GM13976 (cell line): ENCODE measurements at regions not wholly inside any gene's neighbourhood (a gene's known extent, or its start where the extent isn't known, plus 50 kb on each side); places are given as distances from the start of the nearest gene placed in this dataset.
"Not testable (repeated sequence)": the region's sequence is repeated elsewhere in the genome, so short reads cannot be mapped to it uniquely, and the experiment has no call there.

Source experiments
- DNase-seq: peaks from one replicate; pipeline ENCODE4 v3.0.0; 2012; ENCODE audit warnings: low spot score
- CTCF ChIP-seq: IDR thresholded peaks from 2 replicates; pipeline ENCODE4 v1.5.1; 2012; ENCODE audit warnings: borderline replicate concordance, mild to moderate bottlenecking; ENCODE audit not compliant: insufficient read depth; ENCODE audit errors: extremely low read depth, missing control alignments, control extremely low read depth
- in situ Hi-C: fragments of 300-500 bp; cut with MboI; formaldehyde crosslinking; loops from one replicate; pipeline ENCODE4 v1.12.0; 2022; ENCODE audit warnings: low sequenced_read_pairs, mixed read lengths, inconsistent platforms; ENCODE audit not compliant: unreplicated experiment

GRCh38 chr13:23050126-23050525 is 130.7 kb upstream of the SGCG start:
- no peak for DNase-seq
- no peak for TF ChIP-seq CTCF
- in situ Hi-C loops, result no loop called here

DNA sequence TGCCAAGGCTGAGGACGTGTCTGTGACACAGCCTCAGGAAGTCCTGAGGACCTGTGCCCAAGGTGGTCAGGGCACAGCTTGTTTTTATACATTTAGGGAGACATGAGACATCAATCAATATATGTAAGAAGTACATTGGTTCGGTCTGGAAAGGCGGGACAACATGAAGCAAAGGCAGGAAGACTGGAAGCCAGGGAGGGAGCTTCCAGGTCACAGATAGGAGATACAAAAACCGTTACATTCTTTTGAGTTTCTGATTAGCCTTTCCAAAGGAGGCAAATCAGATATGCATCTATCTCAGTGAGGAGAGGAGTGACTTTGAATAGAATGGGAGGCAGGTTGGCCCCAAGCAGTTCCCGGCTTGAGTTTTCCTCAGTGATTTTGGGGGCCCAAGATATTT is 127.1 kb upstream of the SGCG start:
- in situ Hi-C loops, result not testable (repeated sequence)

DNA sequence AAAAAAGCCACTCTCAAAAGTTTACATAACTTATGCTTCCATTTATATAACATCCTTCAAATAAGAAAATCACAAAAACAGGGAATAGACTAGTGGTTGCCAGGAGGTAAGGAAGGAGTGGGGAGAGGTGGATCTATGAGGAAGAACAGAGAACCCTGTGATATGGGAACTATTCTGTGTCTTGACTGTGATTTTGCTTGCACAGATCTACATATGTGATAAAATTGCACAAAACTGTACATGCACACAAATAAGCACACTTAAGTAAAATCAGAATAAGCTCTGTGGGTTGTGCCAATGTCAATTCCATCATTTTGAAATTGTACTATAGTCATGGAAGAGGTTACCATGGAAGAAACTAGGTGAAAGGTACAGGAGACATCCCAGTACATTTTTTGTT is 121.6 kb upstream of the SGCG start:
- in situ Hi-C loops, result no loop called here
- no peak for TF ChIP-seq CTCF
- DNase-seq, result no peak

More for the DNA sequence above, 127.1 kb upstream of the SGCG start:
- not testable (repeated sequence) for DNase-seq

- in situ Hi-C loops, result no loop called here
- no peak for TF ChIP-seq CTCF
- no peak for DNase-seq
These were observed 119.8 kb upstream of the SGCG start for GRCh38 chr13:23060959-23061358.

- no peak for DNase-seq
- TF ChIP-seq CTCF, result no peak
- in situ Hi-C loops, result no loop called here
These were observed 113.7 kb upstream of the SGCG start for GRCh38 chr13:23067129-23067528.

- no peak for DNase-seq
- in situ Hi-C loops, result no loop called here
These were observed 111.2 kb upstream of the SGCG start for GRCh38 chr13:23069566-23069965.

More at GRCh38 chr13:23069566-23069965, 111.2 kb upstream of the SGCG start:
- no peak for TF ChIP-seq CTCF
